ENCODE measurements at regions not wholly inside any gene's neighbourhood (a gene's known extent, or its start where the extent isn't known, plus 50 kb on each side); places are given as distances from the start of the nearest gene placed in this dataset.
"Not testable (repeated sequence)": the region's sequence is repeated elsewhere in the genome, so short reads cannot be mapped to it uniquely, and the experiment has no call there.

GRCh38 chr7:131676850-131677249 lies 120.4 kb upstream of the PODXL start:
- H3K36me3 ChIP-seq (ENCODE audit: control insufficient read depth, insufficient read depth, low read length); ATAC-seq (ENCODE audit: low read depth); H3K4ac ChIP-seq (ENCODE audit: low read depth, low read length); in situ Hi-C loops (cut with MboI; ENCODE audit: low sequenced_read_pairs); H2AK5ac ChIP-seq (ENCODE audit: low read depth, low read length); H4K91ac ChIP-seq (ENCODE audit: insufficient read depth, low read depth, low read length); H3K9me1 ChIP-seq (ENCODE audit: insufficient read depth, low read length); H4K8ac ChIP-seq (ENCODE audit: low read depth in 2 of 2, low read length in 2 of 2); H2AFZ ChIP-seq (replicated peaks; ENCODE audit: low read length, poor library complexity); H3K79me1 ChIP-seq (ENCODE audit: low read depth in 1 of 2, low read length in 2 of 2); H3K4me2 ChIP-seq (ENCODE audit: low read depth, low read length); H4K20me1 ChIP-seq (ENCODE audit: insufficient read depth, low read length); H2BK5ac ChIP-seq (ENCODE audit: low read depth, low read length, poor library complexity, severe bottlenecking); H3K4me3 ChIP-seq (ENCODE audit: insufficient read depth, low read depth, low read length); H4K5ac ChIP-seq (ENCODE audit: low read depth, low read length); H2BK15ac ChIP-seq (ENCODE audit: low read depth, low read length); CTCF ChIA-PET; H3K27ac ChIP-seq (ENCODE audit: insufficient read depth, low read length); POLR2A ChIA-PET (ENCODE audit: unreplicated experiment); intact Hi-C loops (cut with micrococcal nuclease); H3K23ac ChIP-seq (ENCODE audit: low read depth, low read length); H3K56ac ChIP-seq (ENCODE audit: extremely low read depth, insufficient read depth, low read length); H2BK120ac ChIP-seq (ENCODE audit: low read depth, low read length); BruUV-seq (replicated peaks); H3K14ac ChIP-seq (replicated peaks; ENCODE audit: low read depth, low read length); H3K9ac ChIP-seq (ENCODE audit: low read depth, low read length); dilution Hi-C loops (cut with HindIII; ENCODE audit: low sequenced_read_pairs, unreplicated experiment); DNase-seq; H3K18ac ChIP-seq (ENCODE audit: low read depth, low read length); H3K9me3 ChIP-seq (ENCODE audit: control insufficient read depth, insufficient read depth, low read length); H3K4me1 ChIP-seq (ENCODE audit: control insufficient read depth, insufficient read depth, low read length); H2BK20ac ChIP-seq (ENCODE audit: low read depth, low read length); H2AK9ac ChIP-seq (replicated peaks; ENCODE audit: low read depth, low read length, poor library complexity): not testable (repeated sequence)
- WGBS, 2 experiments (ENCODE audit: extremely low coverage in 2 of 2, insufficient read length in 1 of 2) = no CpG with 5 or more reads among the region's 2 CpGs
- peaks cover 19% of the 10 kb centered on the region for H3K27me3 ChIP-seq (ENCODE audit: control insufficient read depth, insufficient read depth, low read length)

Data from IMR-90 (cell line).